GM12878 (cell line): ENCODE measurements at regions not wholly inside any gene's neighbourhood (a gene's known extent, or its start where the extent isn't known, plus 50 kb on each side); places are given as distances from the start of the nearest gene placed in this dataset.
"Not testable (repeated sequence)": the region's sequence is repeated elsewhere in the genome, so short reads cannot be mapped to it uniquely, and the experiment has no call there.

Experiments
- BMI1 ChIP-seq: fragments of 450-650 bp; IDR thresholded peaks from 2 replicates; pipeline ENCODE4 v1.6.1; 2016; ENCODE audit warnings: mild to moderate bottlenecking, moderate library complexity, borderline replicate concordance
- CHD2 ChIP-seq: IDR thresholded peaks from 2 replicates; pipeline ENCODE4 v1.6.1; 2011; ENCODE audit warnings: low read depth, low read length, improper control_type of control experiment, borderline replicate concordance
- CTCF ChIP-seq, 3 experiments: IDR thresholded peaks in 2 of 3; conservative IDR thresholded peaks in 1 of 3; 2 replicates each; pipeline ENCODE4 v1.5.1; 2011; ENCODE audit warnings: low read depth in 3 of 3, low read length in 3 of 3, mild to moderate bottlenecking in 3 of 3, control low read depth in 2 of 3, moderate library complexity in 2 of 3, inconsistent platforms in 1 of 3, mixed read lengths in 1 of 3; ENCODE audit not compliant: control insufficient read depth in 2 of 3, insufficient read depth in 1 of 3; ENCODE audit errors: extremely low read depth in 1 of 3
- EZH2 ChIP-seq: IDR thresholded peaks from 2 replicates; pipeline ENCODE4 v1.6.1; 2012; ENCODE audit warnings: low read depth, mild to moderate bottlenecking, control low read depth, inconsistent platforms, low read length, borderline replicate concordance; ENCODE audit not compliant: control insufficient read depth
- JUNB ChIP-seq: IDR thresholded peaks from 2 replicates; pipeline ENCODE4 v1.6.1; 2016; ENCODE audit warnings: antibody characterized with exemption, mild to moderate bottlenecking
- NFIC ChIP-seq: IDR thresholded peaks from 2 replicates; pipeline ENCODE4 v1.6.1; 2012; ENCODE audit warnings: low read depth, mild to moderate bottlenecking, inconsistent platforms, low read length, moderate library complexity
- NR2C2 ChIP-seq: IDR thresholded peaks from 2 replicates; pipeline ENCODE4 v1.6.1; 2011; ENCODE audit warnings: borderline replicate concordance, low read depth; ENCODE audit not compliant: control insufficient read depth, insufficient read length
- POLR2A ChIP-seq: IDR thresholded peaks from 2 replicates; pipeline ENCODE4 v1.6.1; 2011; ENCODE audit warnings: low read depth, mild to moderate bottlenecking, low read length
- POLR2AphosphoS5 ChIP-seq: IDR thresholded peaks from 2 replicates; pipeline ENCODE4 v1.6.1; 2011; ENCODE audit warnings: mild to moderate bottlenecking, low read length, inconsistent platforms
- RAD21 ChIP-seq: IDR thresholded peaks from 2 replicates; pipeline ENCODE4 v1.6.1; 2011; ENCODE audit warnings: mild to moderate bottlenecking, low read depth, low read length, moderate library complexity; ENCODE audit not compliant: insufficient read depth
- ZNF274 ChIP-seq: IDR thresholded peaks from one replicate; pipeline ENCODE4 v1.8.0; 2011; ENCODE audit not compliant: insufficient read length, insufficient read depth
- TF ChIP-seq, protein P1 (sequence below): IDR thresholded peaks from 2 replicates; pipeline ENCODE4 v1.6.1; 2011; ENCODE audit warnings: low read depth, low read length, improper control_type of control experiment, borderline replicate concordance
- TF ChIP-seq, protein P2 (sequence below): fragments of 450-650 bp; IDR thresholded peaks from 2 replicates; pipeline ENCODE4 v1.6.1; 2016; ENCODE audit warnings: mild to moderate bottlenecking
- TF ChIP-seq, protein P3 (sequence below): IDR thresholded peaks from 2 replicates; pipeline ENCODE4 v1.6.1; 2011; ENCODE audit warnings: borderline replicate concordance, low read depth, mild to moderate bottlenecking, moderate library complexity, mixed read lengths, low read length; ENCODE audit not compliant: insufficient read depth; ENCODE audit errors: extremely low read length

DNA sequence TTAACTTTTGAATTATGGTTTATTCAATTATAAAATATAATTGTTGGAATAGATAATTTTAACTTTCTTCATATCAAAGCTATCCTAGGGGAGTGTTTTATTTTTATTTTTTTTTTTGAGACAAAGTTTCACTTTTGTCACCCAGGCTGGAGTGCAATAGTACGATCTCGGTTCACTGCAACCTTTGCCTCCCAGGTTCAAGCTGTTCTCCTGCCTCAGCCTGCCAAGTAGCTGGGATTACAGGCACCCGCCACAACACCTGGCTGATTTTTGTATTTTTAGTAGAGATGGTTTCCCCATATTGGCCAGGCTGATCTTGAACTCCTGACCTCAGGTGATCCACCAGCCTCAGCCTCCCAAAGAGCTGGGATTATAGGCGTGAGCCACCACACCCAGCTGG lies 489.0 kb upstream of the GRIN3A start:
- not testable (repeated sequence) for TF ChIP-seq EZH2; CTCF (IDR thresholded peaks at IDR 0.05 in 2 of 3, conservative IDR thresholded peaks at IDR 0.05 in 1 of 3; ENCODE audit: control insufficient read depth in 2 of 3, extremely low read depth in 1 of 3, insufficient read depth in 1 of 3, low read depth in 3 of 3, low read length in 3 of 3); JUNB; BMI1; NFIC; POLR2A; ZNF274; NR2C2; POLR2AphosphoS5; CHD2; RAD21
- TF ChIP-seq, protein P1, sequence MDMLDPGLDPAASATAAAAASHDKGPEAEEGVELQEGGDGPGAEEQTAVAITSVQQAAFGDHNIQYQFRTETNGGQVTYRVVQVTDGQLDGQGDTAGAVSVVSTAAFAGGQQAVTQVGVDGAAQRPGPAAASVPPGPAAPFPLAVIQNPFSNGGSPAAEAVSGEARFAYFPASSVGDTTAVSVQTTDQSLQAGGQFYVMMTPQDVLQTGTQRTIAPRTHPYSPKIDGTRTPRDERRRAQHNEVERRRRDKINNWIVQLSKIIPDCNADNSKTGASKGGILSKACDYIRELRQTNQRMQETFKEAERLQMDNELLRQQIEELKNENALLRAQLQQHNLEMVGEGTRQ = not testable (repeated sequence)
- TF ChIP-seq, protein P2, sequence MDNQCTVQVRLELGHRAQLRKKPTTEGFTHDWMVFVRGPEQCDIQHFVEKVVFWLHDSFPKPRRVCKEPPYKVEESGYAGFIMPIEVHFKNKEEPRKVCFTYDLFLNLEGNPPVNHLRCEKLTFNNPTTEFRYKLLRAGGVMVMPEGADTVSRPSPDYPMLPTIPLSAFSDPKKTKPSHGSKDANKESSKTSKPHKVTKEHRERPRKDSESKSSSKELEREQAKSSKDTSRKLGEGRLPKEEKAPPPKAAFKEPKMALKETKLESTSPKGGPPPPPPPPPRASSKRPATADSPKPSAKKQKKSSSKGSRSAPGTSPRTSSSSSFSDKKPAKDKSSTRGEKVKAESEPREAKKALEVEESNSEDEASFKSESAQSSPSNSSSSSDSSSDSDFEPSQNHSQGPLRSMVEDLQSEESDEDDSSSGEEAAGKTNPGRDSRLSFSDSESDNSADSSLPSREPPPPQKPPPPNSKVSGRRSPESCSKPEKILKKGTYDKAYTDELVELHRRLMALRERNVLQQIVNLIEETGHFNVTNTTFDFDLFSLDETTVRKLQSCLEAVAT = not testable (repeated sequence)
- TF ChIP-seq, protein P3, sequence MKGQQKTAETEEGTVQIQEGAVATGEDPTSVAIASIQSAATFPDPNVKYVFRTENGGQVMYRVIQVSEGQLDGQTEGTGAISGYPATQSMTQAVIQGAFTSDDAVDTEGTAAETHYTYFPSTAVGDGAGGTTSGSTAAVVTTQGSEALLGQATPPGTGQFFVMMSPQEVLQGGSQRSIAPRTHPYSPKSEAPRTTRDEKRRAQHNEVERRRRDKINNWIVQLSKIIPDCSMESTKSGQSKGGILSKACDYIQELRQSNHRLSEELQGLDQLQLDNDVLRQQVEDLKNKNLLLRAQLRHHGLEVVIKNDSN = not testable (repeated sequence)
